ENCODE measurements at regions not wholly inside any gene's neighbourhood (a gene's known extent, or its start where the extent isn't known, plus 50 kb on each side); places are given as distances from the start of the nearest gene placed in this dataset.
"Not testable (repeated sequence)": the region's sequence is repeated elsewhere in the genome, so short reads cannot be mapped to it uniquely, and the experiment has no call there.

DNA sequence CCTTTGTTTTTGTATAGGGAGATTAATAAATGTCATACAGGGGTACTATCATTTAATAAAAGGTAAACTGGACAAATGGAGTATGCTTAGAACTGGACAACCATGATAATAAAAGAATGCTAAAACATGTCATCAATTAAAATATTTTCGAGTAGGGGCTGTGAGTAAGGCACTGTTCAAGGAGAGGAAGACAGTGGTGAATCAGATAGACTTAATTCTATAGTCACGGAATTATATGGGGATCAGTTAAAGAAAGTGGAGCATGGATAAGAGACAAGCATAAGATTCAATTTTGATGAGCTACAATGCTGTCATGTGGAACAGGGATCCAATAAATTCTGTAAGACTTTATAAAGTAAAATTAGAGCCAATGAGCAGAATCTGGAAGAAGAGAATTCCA lies 104.5 kb downstream of the HMHB1 start:
- 75 to 77% (median 76%) methylated on average over 2 of the region's 2 CpGs for WGBS, 3 donors
- no peaks in the 10 kb centered on the region for H3K4me1 ChIP-seq (ENCODE audit: control insufficient read depth in 3 of 3, insufficient read depth in 2 of 3, low read depth in 1 of 3, low read length in 2 of 3)
- H3K27me3 ChIP-seq (ENCODE audit: control insufficient read depth in 3 of 3, insufficient read depth in 3 of 3, low read length in 3 of 3) = no peaks in the 10 kb centered on the region
- H3K4me3 ChIP-seq (ENCODE audit: low read depth in 1 of 3, low read length in 3 of 3) = no peak overlapping the region
- no peak overlapping the region for H3K27ac ChIP-seq (ENCODE audit: low read depth in 1 of 3, low read length in 2 of 3)
- DNase-seq (no peak), FAIRE-seq (no peak)
- H3K36me3 ChIP-seq (ENCODE audit: control insufficient read depth in 3 of 3, insufficient read depth in 2 of 3, low read depth in 1 of 3, low read length in 3 of 3) = no peaks in the 10 kb centered on the region
- H3K9me3 ChIP-seq (ENCODE audit: control insufficient read depth in 2 of 2, insufficient read depth in 1 of 2, low read depth in 1 of 2, low read length in 1 of 2) = no peaks in the 10 kb centered on the region

DNA sequence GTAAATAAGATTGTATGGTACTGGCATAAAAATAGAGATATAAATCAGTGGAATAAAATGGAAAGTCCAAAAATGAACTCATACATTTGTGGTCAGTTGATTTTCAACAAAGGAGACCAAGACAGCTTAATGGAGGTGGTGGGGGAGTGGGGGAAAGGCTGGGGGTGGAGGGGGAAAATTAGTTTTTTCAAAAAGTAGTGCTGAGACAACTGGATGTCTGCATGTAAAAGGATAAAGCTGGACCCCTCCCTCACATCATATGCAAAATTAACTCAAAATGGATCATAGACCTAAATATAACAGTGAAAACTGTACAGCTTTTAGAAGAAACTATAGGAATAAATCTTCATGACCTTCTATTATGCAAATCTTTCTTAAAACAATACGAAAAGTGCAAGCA lies 107.0 kb downstream of the HMHB1 start:
- Histone ChIP-seq H3K4me1 (ENCODE audit: control insufficient read depth in 3 of 3, insufficient read depth in 2 of 3, low read depth in 1 of 3, low read length in 2 of 3) (no peaks in the 10 kb centered on the region), H3K27me3 (ENCODE audit: control insufficient read depth in 3 of 3, insufficient read depth in 3 of 3, low read length in 3 of 3) (no peaks in the 10 kb centered on the region), H3K36me3 (ENCODE audit: control insufficient read depth in 3 of 3, insufficient read depth in 2 of 3, low read depth in 1 of 3, low read length in 3 of 3) (no peaks in the 10 kb centered on the region), H3K9me3 (ENCODE audit: control insufficient read depth in 2 of 2, insufficient read depth in 1 of 2, low read depth in 1 of 2, low read length in 1 of 2) (no peaks in the 10 kb centered on the region), H3K27ac (ENCODE audit: low read depth in 1 of 3, low read length in 2 of 3) (no peak overlapping the region), H3K4me3 (ENCODE audit: low read depth in 1 of 3, low read length in 3 of 3) (no peak overlapping the region)
- FAIRE-seq = no peak
- no peak for DNase-seq
- WGBS, 3 donors = 75 to 86% (median 80%) methylated on average over 1 of the region's 1 CpG

DNA sequence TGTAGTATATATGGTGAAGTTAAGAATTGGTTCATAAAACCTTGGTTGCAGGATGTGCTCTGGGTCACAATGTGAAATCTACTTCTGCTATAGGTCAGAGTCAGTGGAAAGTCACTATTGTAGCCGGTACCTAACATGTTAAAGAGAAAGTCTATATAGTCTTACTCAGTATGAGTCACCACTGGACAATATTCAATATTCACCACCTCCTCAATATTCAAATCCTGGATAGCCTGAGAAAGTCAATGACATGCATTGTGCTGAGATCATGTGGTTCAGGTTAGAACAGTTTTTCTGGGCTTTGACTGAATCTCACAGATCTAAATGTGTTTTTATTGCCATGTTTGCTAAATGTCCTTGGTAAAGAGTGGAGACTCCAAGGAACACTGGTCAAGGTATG lies 108.8 kb downstream of the HMHB1 start:
- no peaks in the 10 kb centered on the region for H3K9me3 ChIP-seq (ENCODE audit: control insufficient read depth in 2 of 2, insufficient read depth in 1 of 2, low read depth in 1 of 2, low read length in 1 of 2)
- no peak for DNase-seq
- whole genome bisulfite sequencing, 3 donors = 71 to 88% (median 83%) methylated on average over 1 of the region's 1 CpG
- H3K4me3 ChIP-seq (ENCODE audit: low read depth in 1 of 3, low read length in 3 of 3) = no peak overlapping the region
- no peaks in the 10 kb centered on the region for H3K27me3 ChIP-seq (ENCODE audit: control insufficient read depth in 3 of 3, insufficient read depth in 3 of 3, low read length in 3 of 3)
- H3K4me1 ChIP-seq (ENCODE audit: control insufficient read depth in 3 of 3, insufficient read depth in 2 of 3, low read depth in 1 of 3, low read length in 2 of 3) = no peaks in the 10 kb centered on the region
- no peak overlapping the region for H3K27ac ChIP-seq (ENCODE audit: low read depth in 1 of 3, low read length in 2 of 3)
- no peak for FAIRE-seq
- no peaks in the 10 kb centered on the region for H3K36me3 ChIP-seq (ENCODE audit: control insufficient read depth in 3 of 3, insufficient read depth in 2 of 3, low read depth in 1 of 3, low read length in 3 of 3)

DNA sequence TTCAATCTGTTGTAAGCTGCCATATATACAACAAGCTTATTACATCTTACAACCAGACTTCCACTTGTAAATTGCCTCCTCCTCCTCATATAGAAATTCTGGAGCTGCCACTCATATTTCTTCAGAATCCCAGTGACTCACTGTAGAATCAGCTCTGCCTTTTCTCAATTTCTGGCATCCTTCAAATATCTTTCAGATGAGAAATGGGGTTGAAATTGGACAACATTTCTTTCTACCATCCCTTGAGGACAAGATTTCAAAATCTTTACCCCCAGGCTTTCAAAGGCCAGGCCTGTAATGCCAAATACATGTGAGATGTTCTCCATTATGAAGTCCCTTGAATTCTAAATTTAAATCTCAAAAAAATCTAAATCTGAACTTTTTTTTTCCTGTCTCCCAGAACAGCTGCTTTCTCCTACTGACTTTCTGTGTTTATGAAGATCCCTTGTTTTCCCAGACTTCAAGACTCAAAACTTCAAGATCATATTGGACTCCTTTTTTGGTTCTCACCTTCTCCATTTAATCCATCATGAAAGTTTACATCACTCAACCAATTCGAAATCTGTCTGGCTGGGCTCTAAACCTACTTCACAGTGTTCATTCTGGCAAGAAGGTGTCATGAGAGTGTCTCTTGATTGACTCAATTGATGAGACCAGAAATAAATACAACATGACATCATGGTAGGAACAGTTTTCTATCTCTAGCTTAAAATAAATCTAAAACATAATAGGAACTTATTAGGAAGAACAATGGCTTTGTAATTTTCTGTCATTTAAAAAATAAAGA lies 109.8 kb downstream of the HMHB1 start:
- 67 to 74% (median 69%) methylated on average over 1 of the region's 1 CpG for WGBS, 3 donors
- no peak overlapping the region for H3K27ac ChIP-seq (ENCODE audit: low read depth in 1 of 3, low read length in 2 of 3)
- no peak for FAIRE-seq

DNA sequence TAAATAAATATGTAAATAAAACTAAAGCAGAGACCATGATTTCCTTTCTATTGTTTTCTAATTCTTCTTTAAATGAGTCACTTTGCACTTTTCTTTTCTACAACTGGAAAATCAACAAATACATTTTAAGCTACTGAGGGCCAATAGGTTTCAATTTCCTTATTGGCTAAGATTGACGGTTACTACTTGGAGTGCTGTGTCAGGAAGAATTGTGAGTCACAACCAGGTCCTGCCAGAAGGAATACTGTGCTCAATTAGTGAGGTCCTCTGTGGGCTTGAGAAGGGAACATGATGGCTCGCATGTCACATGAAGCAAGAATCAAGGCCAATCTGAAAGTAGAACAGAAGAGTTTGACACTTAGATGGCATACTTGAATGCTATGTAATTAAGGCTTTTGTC lies 110.8 kb downstream of the HMHB1 start:
- no peak for FAIRE-seq
- Histone ChIP-seq H3K4me3 (ENCODE audit: low read depth in 1 of 3, low read length in 3 of 3) (no peak overlapping the region), H3K36me3 (ENCODE audit: control insufficient read depth in 3 of 3, insufficient read depth in 2 of 3, low read depth in 1 of 3, low read length in 3 of 3) (no peaks in the 10 kb centered on the region), H3K27ac (ENCODE audit: low read depth in 1 of 3, low read length in 2 of 3) (no peak overlapping the region), H3K4me1 (ENCODE audit: control insufficient read depth in 3 of 3, insufficient read depth in 2 of 3, low read depth in 1 of 3, low read length in 2 of 3) (no peaks in the 10 kb centered on the region), H3K9me3 (ENCODE audit: control insufficient read depth in 2 of 2, insufficient read depth in 1 of 2, low read depth in 1 of 2, low read length in 1 of 2) (no peaks in the 10 kb centered on the region), H3K27me3 (ENCODE audit: control insufficient read depth in 3 of 3, insufficient read depth in 3 of 3, low read length in 3 of 3) (no peaks in the 10 kb centered on the region)
- 56 to 65% (median 64%) methylated on average over 2 of the region's 2 CpGs for WGBS, 3 donors
- no peak for DNase-seq

More for the DNA sequence above, 109.8 kb downstream of the HMHB1 start:
- H3K27me3 ChIP-seq (ENCODE audit: control insufficient read depth in 3 of 3, insufficient read depth in 3 of 3, low read length in 3 of 3) = no peaks in the 10 kb centered on the region
- H3K9me3 ChIP-seq (ENCODE audit: control insufficient read depth in 2 of 2, insufficient read depth in 1 of 2, low read depth in 1 of 2, low read length in 1 of 2) = no peaks in the 10 kb centered on the region
- H3K36me3 ChIP-seq (ENCODE audit: control insufficient read depth in 3 of 3, insufficient read depth in 2 of 3, low read depth in 1 of 3, low read length in 3 of 3) = no peaks in the 10 kb centered on the region
- H3K4me3 ChIP-seq (ENCODE audit: low read depth in 1 of 3, low read length in 3 of 3) = no peak overlapping the region
- DNase-seq = no peak
- no peaks in the 10 kb centered on the region for H3K4me1 ChIP-seq (ENCODE audit: control insufficient read depth in 3 of 3, insufficient read depth in 2 of 3, low read depth in 1 of 3, low read length in 2 of 3)

DNA sequence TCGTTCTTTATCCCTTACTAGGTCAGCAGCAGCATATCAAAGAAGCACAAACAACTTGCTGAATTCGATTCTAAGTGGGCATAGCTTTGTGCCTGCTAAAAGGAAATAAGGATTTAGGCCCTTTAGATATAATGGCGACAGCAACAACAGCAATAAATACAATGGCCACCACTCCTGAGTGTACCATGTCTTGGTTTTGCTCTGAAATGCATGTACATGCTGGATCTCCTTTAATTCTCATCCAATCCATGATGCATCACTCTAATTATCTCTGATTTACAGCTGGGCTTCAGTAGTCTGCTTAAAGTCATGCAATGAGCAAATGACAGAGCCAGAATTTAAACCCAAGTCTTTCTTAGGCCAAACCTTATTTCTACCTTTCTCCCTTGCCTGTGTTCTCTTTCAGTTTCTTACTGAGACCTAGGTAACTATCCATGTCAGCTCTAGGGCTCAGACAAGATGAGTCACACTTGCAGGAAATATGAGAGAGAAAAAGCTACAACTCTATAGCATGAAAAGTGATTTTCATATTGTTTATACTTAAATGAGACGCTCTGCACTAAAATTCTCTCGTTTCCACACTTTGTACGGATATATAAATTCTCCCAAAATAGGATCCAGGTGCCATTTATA lies 111.8 kb downstream of the HMHB1 start:
- H3K4me1 ChIP-seq (ENCODE audit: control insufficient read depth in 3 of 3, insufficient read depth in 2 of 3, low read depth in 1 of 3, low read length in 2 of 3) = no peaks in the 10 kb centered on the region
- FAIRE-seq (no peak), DNase-seq (no peak)
- H3K4me3 ChIP-seq (ENCODE audit: low read depth in 1 of 3, low read length in 3 of 3) = no peak overlapping the region
- no peaks in the 10 kb centered on the region for H3K9me3 ChIP-seq (ENCODE audit: control insufficient read depth in 2 of 2, insufficient read depth in 1 of 2, low read depth in 1 of 2, low read length in 1 of 2)
- WGBS, 3 donors = 78 to 81% (median 80%) methylated on average over 6 of the region's 6 CpGs
- no peaks in the 10 kb centered on the region for H3K27me3 ChIP-seq (ENCODE audit: control insufficient read depth in 3 of 3, insufficient read depth in 3 of 3, low read length in 3 of 3)
- no peaks in the 10 kb centered on the region for H3K36me3 ChIP-seq (ENCODE audit: control insufficient read depth in 3 of 3, insufficient read depth in 2 of 3, low read depth in 1 of 3, low read length in 3 of 3)
- no peak overlapping the region for H3K27ac ChIP-seq (ENCODE audit: low read depth in 1 of 3, low read length in 2 of 3)

DNA sequence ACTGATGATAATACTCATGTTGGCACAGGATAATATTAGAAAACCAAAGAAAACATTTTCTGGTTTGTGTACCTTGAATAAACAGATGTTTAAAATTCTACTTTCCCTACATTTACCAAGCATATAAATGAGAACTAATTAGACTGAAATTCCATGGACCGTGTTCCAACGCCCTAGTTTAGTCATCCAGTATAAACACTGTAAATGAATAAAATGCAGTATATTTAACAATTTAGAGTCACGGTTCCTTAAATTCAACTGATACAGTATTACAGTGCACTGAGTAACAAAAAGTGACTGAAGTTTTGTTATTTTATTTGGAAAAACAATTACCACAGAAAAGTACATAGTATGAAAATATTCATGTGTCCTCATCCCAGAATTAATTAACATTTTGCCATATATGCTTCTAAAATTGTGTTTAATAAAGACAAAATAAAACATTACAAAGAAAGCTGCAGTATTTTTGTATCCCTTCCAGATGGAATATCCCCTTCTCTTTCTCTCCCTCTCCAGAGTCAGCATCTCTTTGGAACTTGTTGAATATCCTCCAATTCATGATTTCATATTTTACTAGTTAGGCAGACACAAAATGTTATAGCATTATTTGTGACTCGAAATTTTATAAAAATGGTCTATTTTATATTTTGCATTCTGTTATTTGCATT lies 112.5 kb downstream of the HMHB1 start:
- Histone ChIP-seq H3K36me3 (ENCODE audit: control insufficient read depth in 3 of 3, insufficient read depth in 2 of 3, low read depth in 1 of 3, low read length in 3 of 3) (no peaks in the 10 kb centered on the region), H3K9me3 (ENCODE audit: control insufficient read depth in 2 of 2, insufficient read depth in 1 of 2, low read depth in 1 of 2, low read length in 1 of 2) (no peaks in the 10 kb centered on the region), H3K27ac (ENCODE audit: low read depth in 1 of 3, low read length in 2 of 3) (no peak overlapping the region), H3K4me3 (ENCODE audit: low read depth in 1 of 3, low read length in 3 of 3) (no peak overlapping the region), H3K4me1 (ENCODE audit: control insufficient read depth in 3 of 3, insufficient read depth in 2 of 3, low read depth in 1 of 3, low read length in 2 of 3) (no peaks in the 10 kb centered on the region), H3K27me3 (ENCODE audit: control insufficient read depth in 3 of 3, insufficient read depth in 3 of 3, low read length in 3 of 3) (no peaks in the 10 kb centered on the region)
- WGBS, 3 donors = 65 to 81% (median 69%) methylated on average over 4 of the region's 4 CpGs
- FAIRE-seq (no peak), DNase-seq (no peak)

DNA sequence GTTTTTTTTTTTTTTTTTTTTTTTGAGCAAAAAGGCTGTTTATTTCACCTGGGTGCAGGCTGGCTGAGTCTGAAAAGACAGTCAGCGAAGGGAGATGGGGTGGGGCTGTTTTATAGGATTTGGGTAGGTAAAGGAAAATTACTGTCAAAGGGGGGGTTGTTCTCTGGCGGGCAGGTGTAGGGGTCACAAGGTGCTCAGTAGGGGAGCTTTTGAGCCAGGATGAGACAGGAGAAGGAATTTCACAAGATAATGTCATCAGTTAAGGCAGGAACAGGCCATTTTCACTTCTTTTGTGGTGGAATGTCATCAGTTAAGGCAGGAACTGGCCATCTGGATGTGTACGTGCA lies 113.0 kb downstream of the HMHB1 start:
- not testable (repeated sequence) for DNase-seq; H3K4me3 ChIP-seq (ENCODE audit: low read depth in 1 of 3, low read length in 3 of 3); H3K4me1 ChIP-seq (ENCODE audit: control insufficient read depth in 3 of 3, insufficient read depth in 2 of 3, low read depth in 1 of 3, low read length in 2 of 3); FAIRE-seq; H3K9me3 ChIP-seq (ENCODE audit: control insufficient read depth in 2 of 2, insufficient read depth in 1 of 2, low read depth in 1 of 2, low read length in 1 of 2); H3K27ac ChIP-seq (ENCODE audit: low read depth in 1 of 3, low read length in 2 of 3); H3K36me3 ChIP-seq (ENCODE audit: control insufficient read depth in 3 of 3, insufficient read depth in 2 of 3, low read depth in 1 of 3, low read length in 3 of 3); H3K27me3 ChIP-seq (ENCODE audit: control insufficient read depth in 3 of 3, insufficient read depth in 3 of 3, low read length in 3 of 3)
- 87 to 98% (median 90%) methylated on average over 2 to 3 of the region's 3 CpGs for WGBS, 3 donors
